HS-5 (cell line): ENCODE measurements at regions not wholly inside any gene's neighbourhood (a gene's known extent, or its start where the extent isn't known, plus 50 kb on each side); places are given as distances from the start of the nearest gene placed in this dataset.

Experiments
- DNase-seq: peaks from one replicate; pipeline ENCODE4 v3.0.0-alpha.2; 2012; ENCODE audit warnings: low read depth

DNA sequence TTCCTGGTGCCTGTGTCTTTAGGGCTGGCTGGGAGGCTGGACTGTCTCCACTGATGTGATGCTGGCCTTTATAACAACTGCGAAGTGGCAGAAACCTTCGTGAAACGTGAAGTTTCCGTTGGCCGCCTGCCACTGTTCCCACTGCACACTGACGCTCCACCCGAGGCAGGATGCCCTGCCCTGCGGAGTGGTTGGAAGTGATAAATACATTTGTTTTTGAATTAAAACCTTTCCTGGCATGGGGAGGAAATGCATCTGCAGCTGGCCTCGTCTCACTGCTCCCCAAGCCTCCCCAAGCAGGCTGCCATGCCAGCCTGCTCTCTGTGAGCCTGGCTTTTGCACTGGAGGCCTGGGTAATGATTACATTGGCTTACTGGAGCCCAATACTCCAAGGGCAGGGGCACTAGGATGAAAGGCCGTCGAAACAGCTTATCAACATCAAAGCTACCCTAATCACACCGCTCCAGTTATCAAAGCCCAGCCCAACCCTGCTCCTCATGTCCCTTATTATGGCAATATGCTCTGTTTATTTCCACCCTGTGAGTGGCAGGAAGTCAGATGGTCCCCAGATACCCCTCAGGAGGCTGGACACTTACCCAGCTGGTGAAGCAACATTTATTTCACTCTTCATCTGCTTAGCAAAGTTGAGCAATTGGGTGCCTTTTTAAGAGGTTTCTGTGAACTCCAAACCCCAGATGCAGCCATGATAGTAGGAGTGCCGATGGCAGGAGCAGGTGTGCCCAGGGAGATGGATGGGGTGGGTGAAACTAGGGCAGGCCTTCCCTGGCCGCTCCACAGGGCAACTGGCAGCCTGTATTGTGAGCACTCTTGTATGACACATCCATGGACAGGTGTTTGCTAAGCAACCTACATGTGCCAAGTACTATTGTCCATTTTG lies 97.4 kb upstream of the ITGA6 start:
- no peak for DNase-seq

DNA sequence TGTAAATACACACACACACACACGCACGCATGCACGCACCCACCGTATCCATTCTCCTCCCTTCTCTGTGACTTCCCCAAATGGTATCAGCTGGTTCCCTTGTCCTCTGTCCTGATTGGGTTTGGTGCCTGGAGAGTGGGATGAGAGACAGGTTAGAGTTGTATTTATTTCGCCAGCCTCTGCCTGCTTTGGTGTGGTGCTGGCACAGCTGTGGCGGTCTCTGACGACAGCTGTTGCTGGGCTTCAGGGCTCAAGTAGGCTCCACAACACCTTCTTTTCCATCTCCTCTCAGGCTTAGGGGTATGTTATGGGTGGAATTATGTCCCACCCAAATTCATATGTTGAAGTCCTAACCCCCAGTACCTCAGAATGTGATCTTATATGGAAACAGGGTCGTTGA lies 94.9 kb upstream of the ITGA6 start:
- no peak for DNase-seq

DNA sequence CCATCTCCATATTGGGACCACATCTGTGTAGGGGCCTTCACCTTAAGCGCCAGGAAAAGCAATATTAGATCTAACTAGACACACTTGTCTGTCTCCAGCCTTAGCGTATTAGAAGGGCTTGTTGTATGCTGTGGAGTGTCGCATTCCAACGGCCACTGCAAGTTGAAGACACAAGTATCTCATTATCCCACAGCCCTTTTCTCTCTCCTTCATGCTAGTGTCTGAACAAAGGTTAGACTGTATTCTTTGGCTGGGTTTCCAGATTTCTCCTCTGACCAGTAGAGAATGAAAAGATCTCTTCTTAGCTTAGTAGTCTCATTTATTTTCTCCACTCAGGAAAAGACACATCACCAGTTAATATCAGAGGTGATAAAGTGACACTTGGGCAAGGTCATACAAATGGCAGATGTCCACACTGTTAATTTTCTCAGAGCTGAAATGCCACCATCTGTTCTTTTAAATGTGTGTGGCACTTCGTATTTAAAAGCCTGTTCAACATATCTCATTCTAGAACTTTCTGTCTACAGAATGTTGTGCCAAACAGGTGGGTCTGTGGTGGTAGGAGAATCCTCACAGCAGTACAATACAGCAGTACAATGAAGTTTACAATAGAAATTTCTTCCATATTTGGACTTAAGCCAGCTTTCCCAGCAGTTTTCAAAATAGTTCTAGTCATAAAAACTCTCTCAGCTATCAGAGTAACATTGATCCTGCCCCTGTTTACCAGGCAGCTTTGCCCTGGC lies 94.0 kb upstream of the ITGA6 start:
- no peak for DNase-seq

DNA sequence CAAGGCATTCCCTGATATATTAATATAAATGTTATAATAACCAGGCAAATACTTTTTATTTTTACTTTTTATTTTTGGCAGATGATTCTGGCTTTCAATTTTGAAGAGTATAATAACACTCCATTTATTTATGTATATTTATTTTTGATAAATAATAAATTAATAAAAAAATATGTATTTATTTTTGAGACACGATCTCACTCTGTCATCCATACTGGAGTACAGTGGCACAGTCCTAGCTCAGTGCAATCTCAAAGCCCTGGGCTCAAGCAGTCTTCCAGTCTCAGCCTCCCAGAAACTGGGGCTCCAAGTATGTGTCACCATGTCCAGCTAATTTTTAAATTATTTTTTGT lies 93.4 kb upstream of the ITGA6 start:
- no peak for DNase-seq

DNA sequence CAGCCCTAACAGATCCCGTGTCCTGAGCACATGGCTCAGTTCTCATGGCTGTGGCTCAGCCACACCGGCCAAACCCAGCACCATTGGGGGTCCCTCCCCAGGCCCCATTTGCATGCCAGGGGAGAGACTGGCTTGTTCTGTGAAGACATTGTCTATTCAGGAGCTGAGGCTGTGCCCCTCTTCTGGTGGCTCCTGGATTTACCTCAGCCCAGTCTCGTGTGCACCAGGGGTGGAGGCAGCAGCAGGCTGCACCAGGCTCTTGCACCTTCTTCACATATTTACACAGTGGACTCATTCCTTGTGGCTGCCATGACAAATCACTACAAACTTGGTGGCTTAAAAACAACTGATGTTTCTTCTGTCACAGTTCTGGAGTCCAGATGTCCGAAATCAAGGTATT lies 92.4 kb upstream of the ITGA6 start:
- no peak for DNase-seq

DNA sequence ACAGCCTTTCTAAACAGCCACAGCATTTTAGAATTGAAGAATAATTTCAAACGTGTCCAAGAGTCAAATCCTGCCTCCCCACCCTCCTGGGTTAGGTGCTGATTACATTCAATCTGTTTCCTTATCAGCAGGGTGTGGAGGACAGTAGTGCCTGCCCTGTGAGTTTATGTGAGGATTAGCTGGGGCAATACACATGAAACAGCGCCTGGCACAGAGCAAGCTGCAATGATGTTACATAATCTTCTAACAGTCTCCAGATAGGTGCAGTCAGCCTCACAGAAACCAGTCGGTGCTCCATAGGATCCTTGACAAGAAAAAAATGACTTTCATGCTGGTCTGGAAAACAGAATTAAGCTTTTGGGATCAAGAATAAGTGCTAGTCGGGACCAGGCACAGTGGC lies 91.7 kb upstream of the ITGA6 start:
- DNase-seq: no peak

DNA sequence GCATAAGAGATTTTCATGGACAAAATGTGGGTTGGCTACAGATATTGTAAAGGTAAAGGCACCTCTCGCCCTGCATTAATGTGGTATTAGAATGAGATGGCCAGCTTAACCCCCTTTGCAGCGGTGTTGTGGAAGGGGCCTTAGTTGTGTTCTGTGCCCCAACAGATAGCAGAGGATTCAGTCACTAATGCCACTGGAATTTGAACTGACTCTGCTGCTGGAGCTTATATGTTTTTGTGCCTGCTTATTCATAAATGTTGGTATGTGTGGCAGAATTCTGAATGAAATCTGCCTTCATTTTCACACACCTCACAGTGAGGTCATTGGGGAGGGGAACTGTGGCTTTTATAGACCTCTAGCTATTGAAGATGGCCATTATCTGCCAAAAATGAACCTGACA lies 90.7 kb upstream of the ITGA6 start:
- no peak for DNase-seq

DNA sequence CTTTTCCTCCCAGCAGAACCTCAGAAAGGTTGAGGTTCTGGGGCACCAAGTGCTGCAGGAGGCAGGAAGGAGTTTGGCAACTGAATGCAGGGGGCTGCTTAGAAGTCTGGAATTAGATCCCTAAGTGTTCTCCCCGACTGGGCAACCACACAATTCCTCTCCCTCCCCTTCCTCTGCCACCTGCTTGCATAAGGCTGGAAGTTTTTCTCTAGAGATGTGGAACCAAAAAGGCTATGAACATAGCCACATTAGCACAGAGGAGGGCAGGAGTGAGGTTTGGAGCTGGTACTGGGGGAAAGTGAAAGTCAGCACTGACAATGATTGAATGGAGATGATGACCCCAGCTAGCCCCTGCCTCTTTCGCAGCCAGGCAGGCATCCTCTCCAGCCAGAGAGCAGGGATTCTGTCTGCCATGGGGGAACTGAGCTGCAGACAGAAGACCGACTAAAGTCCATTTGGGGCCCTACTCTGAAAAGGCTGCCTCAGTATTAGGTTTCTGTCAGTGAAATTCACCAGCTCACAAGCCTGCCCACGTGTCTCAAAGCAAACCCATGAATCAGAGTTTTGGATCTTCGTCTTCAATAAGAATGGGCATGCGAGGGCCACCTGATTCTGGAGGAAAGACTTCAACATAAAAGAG lies 87.9 kb upstream of the ITGA6 start:
- DNase-seq: no peak

DNA sequence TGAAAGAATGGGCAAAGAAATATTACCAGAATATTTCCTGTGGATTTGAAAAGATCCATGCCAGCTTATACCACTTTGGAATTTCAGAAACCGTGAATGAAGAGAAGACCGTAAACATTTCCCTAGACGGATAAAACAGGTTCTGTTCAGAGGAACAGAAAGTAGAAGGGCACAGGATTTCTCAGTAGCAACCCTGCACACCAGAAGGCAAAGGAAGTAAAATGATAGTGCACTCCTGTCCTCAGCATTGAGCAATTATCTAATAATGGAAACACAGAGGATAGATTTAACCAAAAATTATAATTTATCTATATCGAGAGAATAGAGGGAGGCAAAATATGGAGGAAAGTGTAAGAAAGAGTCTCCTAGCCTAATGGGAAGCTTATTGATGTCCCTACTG lies 87.0 kb upstream of the ITGA6 start:
- no peak for DNase-seq

DNA sequence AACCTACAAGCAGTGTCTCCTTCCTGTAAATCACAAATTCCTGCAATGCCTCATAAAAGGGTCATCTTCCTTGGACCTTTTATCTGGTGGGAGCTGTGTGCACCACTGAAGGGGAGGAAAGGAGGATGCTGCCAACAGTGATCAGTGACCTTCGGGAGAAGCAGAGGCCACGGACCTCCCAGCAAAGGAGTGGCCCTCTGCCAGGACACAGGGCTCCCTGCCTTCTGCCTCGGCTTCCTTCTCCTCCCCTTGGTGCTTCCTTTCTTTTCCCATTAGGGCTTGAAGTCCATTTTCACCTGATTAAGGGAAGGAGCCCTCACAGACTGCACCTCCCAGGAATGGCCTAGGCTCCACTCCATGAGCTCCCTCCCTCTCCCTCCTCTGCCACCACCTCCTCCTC lies 85.3 kb upstream of the ITGA6 start:
- no peak for DNase-seq

DNA sequence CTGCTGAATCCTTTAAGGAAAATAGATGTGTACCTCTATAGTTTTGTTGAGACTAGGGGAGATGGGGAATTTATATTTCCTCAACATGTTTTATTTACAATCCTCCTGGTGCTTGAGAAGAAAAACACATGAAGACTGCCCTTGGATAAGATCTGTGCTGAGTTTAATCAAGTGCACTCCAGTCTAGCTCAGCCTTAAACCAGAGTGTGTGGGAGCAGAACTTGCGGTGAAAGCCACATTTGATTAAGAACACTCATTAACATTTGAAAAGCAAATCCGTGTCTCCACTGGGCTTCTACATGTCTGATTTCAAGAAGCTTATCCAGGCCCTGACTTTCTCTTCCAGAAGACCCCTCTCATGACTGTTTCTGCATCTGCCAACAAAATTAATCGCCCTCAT lies 84.8 kb upstream of the ITGA6 start:
- DNase-seq: no peak

DNA sequence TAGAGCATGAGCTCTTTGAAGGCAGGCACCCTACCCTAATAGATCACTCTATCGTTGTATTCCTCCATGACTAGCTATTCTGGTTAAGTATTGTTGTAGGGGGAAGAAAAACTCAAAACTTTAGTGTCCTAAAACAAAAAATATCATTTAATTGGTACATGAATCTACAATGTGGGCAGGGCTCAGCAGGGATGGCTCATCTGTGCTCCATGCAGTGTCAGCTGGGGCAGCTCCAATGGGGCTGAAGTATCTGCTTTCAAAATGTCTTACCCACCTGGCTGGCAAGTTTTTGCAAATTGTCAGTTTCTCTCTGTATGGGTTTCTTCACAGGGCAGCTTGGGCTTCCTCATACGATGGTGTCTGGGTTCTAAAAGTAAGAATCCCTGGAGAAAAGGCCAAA lies 83.2 kb upstream of the ITGA6 start:
- no peak for DNase-seq

DNA sequence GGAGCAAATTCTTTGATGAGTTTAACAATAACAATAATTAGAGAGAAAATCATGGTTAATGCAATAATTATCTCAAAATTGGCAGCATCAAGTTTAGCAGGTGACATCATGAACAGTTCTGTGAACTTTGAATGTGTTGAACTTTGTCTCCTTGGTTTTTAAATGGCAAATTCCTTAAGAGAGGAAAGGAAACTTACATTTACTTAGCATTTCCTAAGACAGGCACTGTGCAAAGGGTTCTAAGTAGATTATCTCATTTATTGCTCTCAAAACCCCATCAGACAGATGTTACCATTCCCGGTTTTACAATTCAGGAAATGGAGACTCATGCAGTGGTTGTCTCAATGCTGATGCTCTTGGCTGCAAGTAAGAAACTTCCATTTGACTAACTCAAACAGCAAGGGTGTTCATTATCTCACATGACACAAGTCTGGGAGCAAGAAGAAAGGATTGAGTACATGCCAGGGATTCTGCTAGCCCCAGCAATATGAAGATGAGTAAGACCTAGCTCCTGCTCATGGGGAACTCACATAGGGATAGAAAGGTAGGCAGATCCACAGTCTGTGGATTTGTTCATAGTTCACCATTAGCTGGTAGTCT lies 81.3 kb upstream of the ITGA6 start:
- DNase-seq: no peak

DNA sequence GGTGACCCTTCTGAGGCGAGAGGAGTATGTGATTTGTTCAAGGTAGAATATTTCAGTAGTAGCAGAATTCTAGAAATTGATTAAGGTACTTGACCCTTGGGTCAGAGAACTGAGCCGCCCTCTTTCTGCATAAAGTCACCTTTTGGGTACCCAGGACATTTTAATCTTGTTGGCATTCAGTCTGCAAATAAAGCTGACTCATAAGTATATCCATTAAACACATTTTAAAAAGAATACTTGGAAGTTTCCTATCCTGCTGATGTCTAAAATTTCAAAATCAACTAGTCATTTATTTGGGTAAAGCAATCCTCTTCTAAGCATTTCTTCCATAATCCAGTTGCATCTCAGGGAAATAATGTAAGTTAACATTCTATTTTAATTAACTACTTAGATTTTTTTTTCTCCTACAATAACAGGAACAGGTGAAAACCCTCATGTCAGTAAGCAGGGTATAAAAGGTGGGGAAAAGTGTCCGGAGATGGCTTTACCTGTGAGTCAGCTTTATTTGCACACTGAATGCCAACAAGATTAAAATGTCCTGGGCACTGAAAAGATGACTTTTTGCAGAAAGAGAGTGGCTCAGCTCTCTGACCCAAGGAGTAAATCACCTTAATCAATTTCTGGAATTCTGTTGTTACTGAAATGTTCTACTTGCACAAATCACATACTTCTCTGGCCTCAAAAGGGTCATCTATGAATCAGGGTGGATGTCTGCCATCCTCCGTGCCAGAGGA lies 78.7 kb upstream of the ITGA6 start:
- no peak for DNase-seq

DNA sequence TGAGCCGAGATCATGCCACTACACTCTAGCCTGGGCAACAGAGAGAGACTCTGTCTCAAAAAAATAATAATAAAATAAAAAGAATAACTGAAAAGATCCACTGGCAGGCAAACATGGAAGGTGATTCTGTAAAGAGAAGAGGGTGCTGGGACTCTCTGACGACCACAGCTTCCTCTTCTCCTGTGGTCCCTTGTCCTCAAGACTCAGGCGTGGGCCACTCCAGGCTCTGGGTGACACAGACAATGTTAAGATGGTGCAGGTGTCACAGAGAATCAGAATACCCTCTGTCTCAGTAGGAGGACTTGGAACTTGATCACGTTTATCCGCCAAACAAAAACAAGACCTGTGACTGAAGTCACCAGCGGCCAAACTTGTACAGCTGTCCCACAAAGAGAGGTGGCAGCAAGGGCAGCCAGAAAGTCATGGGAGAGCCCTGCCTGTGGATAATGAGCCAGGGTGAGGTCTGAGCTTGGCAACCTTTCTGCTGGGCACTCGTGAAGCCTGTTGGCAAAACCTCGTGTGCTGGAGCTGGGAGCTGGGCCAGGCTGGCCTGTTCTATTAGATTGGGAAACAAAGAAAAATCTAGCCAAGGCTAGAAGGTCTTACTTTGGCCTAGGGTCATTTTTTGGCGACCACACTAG lies 76.4 kb upstream of the ITGA6 start:
- DNase-seq: no peak

DNA sequence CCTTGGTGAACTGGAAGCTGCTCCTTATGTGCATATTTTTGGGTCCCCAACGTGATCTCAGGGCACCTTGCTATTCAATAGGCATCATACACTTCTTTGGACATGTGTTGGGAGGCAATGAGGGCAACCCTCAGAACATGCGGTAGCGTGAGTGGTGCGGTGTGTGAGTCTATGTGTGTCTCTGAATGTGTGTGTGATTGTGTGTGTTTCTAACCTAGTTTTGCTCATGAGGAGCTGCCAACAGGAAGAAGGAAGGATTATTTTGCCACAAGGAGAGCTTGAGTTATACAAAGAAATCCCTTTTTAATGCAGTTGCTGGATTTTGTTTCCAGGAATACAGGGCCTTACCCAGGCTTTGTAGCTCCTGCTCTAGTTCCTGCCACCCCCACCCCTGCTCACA lies 75.8 kb upstream of the ITGA6 start:
- no peak for DNase-seq

DNA sequence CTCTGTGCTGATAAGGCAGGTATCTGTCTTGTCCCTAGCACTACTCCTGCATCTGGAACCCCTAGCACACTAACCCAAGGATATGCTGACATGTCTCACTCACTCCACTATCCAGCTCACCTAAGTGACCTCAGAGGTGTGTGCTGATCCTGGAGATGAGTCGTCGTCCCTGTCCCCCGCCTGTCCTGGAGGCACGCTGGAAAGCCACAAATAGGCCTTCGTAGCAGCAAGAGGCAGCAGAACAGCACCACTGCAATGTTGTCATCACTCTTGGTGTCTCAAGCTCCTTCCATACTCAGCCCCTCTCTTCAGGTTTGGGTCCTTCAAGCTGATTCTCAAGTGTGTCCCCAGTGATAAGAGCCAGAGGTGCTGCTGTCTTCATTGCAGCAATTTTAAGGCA lies 73.0 kb upstream of the ITGA6 start:
- no peak for DNase-seq

DNA sequence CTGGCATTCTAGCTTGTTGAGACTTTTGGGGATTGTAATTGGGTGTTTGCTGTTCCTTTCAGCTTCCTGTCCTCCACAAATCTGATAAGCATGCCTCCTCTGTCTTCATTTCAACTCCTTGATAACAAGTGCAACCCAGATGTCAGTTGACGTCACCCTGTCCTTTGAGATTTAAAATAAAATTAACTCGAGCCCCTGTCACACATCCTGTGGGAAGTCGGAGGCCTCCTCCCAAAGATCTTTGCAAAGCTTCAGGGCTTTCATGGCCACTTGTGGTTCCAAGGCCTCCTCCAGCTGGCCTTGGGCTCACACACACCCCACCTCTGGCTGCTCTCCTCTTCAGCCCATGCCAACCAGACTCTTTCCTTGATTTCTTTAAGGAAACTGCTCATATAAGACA lies 69.9 kb upstream of the ITGA6 start:
- DNase-seq: no peak

DNA sequence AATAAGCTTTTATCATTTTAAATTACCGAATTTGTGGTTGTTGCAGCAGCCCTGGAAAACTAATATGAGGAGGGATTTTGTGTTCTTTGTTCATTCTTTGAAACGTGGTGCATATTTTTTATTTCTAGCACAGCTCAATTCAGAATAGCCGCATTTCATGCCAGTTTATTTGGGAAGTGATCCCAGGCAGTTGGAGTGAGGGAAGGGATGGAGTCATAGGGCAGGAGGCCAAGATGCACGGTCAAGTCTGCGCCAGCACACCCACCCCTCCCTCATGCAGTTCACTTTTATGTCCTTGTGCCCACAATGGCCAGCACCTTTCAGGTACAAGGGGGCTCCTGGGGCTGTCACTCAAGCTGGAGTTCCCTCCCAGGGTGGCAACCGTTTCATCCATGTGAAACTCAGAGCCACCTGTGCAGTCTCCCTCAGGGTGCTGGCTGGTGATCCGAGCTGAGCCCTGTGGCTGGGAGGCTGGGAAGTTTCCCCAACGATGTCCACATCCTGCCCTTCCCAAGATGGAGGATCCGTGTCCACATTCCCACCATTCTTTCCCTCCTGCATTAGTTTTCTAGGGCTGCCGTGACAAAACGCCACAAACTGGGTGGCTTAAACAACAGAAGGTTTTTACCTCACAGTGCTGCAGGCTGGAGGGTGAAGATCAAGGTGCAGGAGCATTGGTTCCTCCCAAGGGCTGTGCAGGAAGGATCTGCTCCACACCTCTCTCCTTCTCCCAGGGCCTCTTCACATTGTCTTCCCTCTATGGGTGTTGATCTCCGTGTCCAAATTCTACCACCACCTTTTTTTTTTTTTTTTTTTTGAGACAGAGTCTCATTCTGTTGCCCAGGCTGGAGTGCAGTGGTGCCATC lies 68.5 kb upstream of the ITGA6 start:
- DNase-seq: no peak

DNA sequence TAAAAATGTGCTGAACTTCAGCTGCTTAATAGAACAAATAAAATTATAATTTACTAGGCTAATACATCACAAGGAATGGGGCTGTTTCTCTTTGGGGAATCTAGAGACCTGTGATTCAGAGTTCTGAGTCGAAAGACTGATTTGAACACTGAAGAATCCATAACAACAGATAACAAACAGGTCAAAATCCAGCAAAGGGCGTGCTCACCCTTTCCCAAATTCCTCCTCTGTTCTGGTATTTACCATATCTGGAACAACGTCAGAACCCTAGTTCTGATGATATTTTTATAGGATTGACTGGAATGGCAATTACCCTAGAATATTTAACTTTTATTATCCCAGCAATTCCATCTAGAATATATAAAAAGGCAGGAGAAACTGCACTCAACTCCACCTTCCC lies 66.0 kb upstream of the ITGA6 start:
- DNase-seq: no peak

DNA sequence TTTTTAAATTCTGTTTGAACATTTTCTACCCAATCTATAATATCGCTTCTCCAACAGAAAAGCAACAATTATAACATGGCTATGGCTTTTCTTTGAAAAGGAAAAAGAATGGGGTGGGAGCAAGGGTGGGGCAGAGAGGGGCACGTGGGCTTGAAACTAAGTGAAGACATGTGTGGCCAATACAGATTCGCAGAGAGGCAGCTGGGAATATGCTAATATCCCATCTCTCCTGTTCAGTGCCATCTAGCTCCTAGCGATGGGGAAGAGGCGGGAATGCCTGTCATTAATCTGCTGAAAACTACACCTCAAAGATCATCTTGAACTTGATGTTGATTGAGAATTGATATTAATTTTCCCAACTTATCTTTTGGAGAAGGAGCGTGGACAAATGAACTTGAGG lies 65.5 kb upstream of the ITGA6 start:
- DNase-seq: no peak
